GM18505 (cell line): ENCODE measurements at regions not wholly inside any gene's neighbourhood (a gene's known extent, or its start where the extent isn't known, plus 50 kb on each side); places are given as distances from the start of the nearest gene placed in this dataset.

Experiments used
- ATAC-seq: cut with Tn5 transposase; IDR thresholded peaks from one replicate; pipeline ENCODE4 v1.9.1; 2021; ENCODE audit not compliant: unreplicated experiment
- POLR2A ChIP-seq: IDR thresholded peaks from 4 replicates; pipeline ENCODE4 v1.6.1; 2011; ENCODE audit warnings: borderline replicate concordance; ENCODE audit not compliant: insufficient read depth, insufficient read length; ENCODE audit errors: extremely low read depth

DNA sequence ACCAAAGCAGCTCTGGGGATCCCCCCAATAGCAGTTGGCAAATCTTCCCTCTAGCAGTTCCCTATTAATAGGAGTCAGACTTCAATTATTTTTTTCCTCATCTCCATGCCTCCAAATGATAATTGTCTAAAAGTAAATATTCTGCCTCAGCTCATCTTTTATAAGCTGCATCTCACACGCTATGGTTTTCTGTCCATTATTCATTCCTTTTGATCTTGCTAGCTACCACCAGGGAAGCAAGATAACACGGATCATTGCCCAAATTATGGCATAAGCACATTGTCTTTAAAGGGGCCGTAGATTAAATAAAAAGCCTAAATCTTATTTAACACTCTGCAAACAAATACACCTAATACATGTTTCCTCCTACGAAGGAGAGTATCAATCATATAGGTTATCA lies 670.8 kb upstream of the FLRT2 start:
- ATAC-seq: no peak
- TF ChIP-seq POLR2A: no peak

DNA sequence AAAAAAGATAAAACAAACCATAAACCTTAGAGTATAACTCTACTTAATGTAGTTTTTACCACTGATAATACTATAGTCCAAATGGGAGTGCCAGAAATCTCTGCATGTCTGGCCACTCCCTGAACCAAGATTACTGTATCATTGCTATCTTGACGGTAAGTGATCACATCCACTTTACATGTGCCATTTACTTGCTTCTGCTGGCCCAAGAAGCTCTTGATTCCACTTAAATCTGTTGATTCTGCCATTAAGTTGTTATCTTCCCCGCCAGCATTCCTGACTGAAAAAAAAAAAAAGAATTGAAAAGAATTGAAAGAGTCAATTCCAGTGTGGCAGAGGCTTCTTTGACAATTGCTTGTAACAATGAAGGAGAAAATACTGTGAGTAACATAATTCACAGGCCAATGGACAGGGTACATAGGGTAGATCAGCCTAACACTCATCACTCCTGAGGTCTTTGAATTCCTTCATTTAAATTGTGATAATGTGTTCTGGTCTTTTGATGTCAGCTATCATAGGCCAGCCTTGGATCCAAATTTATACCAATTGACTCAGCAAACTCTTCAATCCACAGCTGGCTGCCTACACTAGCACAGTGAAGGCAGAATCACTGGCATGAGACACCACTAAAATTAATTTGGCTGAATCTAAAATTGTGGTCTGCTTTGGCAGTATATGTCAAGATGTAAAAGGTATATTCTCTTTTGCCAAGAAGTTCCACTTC lies 665.2 kb upstream of the FLRT2 start:
- no peak for TF ChIP-seq POLR2A
- no peak for ATAC-seq

DNA sequence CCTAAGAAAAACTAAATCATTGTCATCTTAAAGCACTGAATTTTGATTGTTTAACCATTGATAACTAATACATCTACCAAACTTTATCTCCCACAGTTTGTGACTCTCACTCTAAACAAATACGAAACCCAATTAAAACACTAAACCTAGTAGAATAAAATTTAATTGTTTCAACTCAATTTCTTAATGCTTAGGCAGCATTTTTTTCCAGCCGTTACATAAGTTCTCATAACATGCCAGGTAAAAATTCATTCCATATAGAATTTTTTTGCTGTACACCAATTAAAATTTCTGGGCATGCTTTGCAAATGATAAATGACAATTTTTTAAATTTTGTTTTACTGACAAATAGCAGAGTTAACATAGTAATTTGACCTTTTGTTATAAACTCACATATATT lies 658.2 kb upstream of the FLRT2 start:
- TF ChIP-seq POLR2A: no peak
- no peak for ATAC-seq

DNA sequence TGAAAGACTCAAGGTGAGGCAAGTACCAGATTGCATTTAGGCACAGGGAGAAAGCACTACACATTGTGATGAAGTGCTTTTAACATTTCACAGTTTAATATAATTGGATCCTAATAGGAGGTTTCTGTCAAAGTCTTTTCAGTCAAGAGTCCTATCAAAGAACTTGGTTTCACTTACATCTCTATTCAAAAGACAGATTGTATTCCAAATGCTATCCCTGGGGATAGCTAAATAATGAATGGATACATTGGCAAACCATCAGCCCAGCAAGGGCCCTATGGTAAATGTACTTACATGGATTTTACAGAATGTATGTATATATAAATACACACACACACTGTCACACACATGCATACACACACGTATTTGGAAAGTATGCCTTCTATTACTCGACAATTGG lies 655.5 kb upstream of the FLRT2 start:
- TF ChIP-seq POLR2A: no peak
- ATAC-seq: no peak

DNA sequence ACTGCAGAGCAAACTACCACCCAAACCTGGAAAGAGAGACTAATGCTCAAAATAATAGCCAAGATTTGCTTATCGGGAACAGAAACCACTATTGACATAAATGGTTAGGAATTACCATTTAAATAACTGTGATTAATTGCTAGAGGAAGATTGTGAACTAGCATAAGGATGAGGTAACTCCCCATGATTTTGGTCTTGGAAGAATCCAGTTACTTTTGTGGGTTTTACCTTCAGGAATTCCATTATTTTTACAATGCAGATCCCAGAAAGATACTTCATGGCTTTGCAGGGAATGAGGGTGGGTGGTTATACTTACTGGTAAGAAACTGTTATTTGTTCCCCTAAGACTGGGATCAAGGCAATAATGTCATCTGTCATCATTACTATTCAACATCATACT lies 652.9 kb upstream of the FLRT2 start:
- TF ChIP-seq POLR2A: no peak
- ATAC-seq: no peak

DNA sequence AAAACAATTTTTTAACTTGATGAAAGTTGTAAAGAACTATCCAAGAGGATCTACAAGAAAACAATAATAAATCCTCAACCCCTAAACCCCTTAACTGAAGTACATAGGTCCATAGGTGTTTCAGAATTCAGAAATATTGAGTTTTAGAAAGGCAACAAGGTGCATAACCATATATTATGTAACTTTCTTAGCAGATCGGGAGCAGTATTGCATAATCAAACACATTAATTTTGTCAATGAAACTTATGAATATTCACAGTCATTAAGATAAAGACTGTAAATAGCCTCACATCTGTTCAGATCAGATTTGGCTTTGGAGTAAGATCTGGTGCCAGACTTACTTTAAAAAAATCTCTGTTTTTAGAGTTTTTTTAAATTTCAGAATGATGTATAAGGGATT lies 647.1 kb upstream of the FLRT2 start:
- ATAC-seq: no peak
- TF ChIP-seq POLR2A: no peak

DNA sequence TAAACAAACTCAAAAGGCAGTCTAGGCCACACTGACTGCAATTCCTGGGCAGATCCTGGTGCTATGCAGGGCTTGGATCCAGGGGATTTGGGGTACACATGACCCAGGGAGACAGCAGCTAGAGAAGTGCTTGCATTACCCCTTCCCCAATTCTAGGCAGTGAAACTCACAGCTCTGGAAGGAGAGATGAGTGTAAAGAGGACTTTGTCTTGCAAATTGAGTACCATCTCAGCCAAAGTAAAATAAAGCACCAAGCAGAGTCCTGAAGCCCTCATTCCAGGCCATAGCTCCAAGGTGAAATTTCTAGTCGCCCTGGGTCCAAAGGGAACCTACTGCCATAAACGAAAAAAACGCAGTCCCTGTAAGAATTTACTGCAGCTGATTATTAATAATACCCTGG lies 644.9 kb upstream of the FLRT2 start:
- TF ChIP-seq POLR2A: no peak
- no peak for ATAC-seq

DNA sequence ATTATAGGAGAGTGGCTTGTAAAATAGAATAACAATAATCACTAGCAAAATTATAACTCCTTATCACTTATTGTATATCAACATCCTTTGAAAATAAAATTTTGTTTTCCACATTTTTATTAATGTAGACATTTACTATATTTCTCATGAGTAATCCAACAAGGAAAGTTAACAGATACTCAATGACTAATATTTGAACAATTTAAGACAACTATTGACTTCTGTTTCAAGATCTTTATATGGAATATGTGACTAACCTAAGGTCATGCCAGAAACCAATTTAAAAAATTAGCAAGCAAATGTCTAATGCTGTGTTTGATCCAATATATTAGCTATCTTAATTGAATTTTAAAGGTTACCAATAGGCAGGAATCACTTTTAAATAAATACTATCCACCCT lies 638.5 kb upstream of the FLRT2 start:
- no peak for ATAC-seq
- no peak for TF ChIP-seq POLR2A

DNA sequence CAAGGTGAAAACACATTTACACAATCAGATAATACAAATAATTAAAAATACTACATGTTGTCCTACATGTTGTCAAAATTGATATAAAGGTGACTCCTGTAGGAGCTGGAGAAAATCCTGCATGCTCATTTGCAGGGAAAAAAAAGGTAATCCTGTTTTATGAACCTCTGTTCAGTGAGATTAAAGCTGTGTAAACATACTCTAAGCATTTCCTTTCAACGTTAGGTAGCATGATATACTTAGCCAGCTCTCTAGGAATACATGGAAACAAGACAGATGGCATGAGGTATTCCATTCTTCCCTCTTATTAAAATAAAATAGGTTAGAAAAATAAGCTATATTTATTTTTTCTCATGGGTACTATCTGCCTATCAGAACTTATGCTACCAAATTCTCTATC lies 635.7 kb upstream of the FLRT2 start:
- no peak for ATAC-seq
- no peak for TF ChIP-seq POLR2A

DNA sequence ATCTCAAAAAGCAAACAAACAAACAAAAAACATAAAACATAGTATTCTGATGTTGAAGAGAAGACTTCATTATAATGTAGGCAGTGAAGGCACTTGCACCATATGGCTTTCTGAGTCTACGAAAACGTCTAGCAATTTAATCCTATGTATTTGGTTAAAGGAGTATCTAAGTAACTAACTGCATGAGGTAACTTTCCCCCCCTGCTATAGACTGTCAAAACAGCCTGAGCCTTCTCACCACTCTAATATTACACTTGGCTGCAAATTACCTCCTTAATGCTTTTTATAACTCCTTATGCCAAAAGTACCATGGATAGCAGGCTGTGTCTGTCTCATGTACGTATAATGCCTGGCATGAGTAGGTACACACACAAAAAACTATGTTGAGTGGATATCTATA lies 607.6 kb upstream of the FLRT2 start:
- no peak for ATAC-seq
- no peak for TF ChIP-seq POLR2A

DNA sequence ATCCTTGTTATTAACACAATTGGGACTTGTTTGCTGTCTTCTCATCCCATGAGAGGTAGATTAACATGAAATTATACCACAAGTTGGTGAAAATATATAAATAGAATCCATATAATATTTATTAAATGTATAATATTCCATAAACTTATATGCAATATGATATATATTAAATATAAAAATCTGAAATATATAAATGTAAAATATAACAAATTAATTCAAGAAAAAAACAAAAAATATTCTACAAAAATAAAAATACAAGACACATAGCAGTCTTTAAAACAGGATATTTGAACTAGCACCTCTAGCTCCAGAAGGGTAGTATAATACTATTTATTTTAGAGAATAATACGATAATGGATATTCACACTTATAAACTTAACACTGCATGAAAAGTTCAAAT lies 603.3 kb upstream of the FLRT2 start:
- ATAC-seq: no peak
- no peak for TF ChIP-seq POLR2A

DNA sequence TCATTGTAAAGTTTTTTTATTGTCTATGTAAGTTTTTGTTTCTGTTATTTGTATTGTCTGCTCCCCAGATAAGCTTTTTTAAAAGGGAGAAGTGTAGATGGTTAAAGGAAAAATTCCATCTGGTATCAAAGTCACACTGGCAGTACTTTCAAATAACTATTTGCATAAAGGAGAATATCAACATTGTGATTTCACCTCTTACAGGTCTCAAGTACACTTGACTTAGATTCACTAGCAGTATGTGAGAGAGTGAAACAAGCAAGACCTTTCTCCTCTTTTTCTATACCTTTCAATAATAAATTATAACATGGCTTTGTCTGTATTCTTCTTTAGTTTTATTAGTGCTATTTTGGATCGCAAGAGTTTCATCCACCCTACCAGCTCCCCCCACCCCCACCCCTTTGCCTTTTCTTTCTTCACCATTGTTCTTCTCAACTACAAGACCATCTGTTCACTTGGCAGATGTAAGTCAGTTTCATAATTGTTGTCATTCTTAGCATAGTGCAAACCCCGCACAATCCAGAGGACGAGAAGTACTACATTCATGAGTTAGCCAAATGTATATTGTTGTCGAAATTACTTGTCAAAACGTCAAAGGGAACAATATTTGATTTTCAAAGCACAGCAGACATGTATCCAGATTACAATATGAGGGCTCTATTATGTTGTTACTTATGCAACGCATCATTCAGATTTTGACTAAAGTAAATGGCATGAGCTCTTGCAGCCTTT lies 602.7 kb upstream of the FLRT2 start:
- no peak for TF ChIP-seq POLR2A
- no peak for ATAC-seq

DNA sequence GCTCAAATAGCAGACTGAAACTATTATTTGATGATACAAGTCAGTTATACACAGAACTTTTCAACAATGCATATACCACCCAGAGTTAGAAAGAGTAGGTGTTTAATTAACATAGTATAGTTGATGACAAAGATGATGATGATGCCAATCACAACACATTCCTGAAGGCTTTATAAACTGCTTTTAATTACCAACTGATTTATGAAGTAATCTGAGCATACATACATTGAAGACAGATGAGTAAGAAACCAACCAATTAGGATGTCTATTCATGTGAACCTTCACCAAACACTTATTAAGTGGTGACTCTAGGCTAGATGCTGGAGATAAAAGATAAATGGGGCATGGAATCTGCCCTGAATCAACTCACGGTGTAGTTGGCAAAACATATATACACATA lies 600.9 kb upstream of the FLRT2 start:
- TF ChIP-seq POLR2A: no peak
- no peak for ATAC-seq

DNA sequence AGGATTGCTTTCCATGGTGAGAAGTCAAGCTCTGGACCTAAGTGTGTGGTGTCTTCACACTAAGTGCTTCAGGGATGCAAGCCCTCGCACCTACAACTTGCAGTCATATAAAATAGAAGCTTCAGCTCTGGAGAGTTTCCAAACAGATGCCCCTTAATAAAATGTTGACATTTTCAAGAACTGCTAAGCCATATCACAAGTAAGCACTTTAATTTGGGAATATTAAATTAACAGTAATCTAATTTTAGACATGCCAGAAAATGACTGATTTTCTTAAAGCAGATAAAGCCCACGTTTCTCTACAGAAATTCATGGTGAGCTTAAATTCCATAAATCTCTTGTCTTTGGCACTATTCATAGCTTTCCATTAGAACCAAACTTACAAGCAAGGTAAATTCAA lies 600.1 kb upstream of the FLRT2 start:
- TF ChIP-seq POLR2A: no peak
- no peak for ATAC-seq
